NB4 (cell line): ENCODE measurements at regions not wholly inside any gene's neighbourhood (a gene's known extent, or its start where the extent isn't known, plus 50 kb on each side); places are given as distances from the start of the nearest gene placed in this dataset.

Experiments
- MAX ChIP-seq: IDR thresholded peaks from 2 replicates; pipeline ENCODE4 v1.6.1; 2011; ENCODE audit warnings: low read depth, low read length
- MYC ChIP-seq: IDR thresholded peaks from 2 replicates; pipeline ENCODE4 v1.6.1; 2011; ENCODE audit warnings: low read depth, low read length
- POLR2A ChIP-seq: IDR thresholded peaks from 2 replicates; pipeline ENCODE4 v1.6.1; 2011; ENCODE audit warnings: mild to moderate bottlenecking; ENCODE audit not compliant: insufficient read length; ENCODE audit errors: extremely low read depth
- TF ChIP-seq, protein P1 (sequence below): IDR thresholded peaks from one replicate; pipeline ENCODE4 v1.5.1; 2012; ENCODE audit warnings: low read depth, low read length

GRCh38 chr2:220717283-220717682 lies 854.8 kb downstream of the EPHA4 start:
- TF ChIP-seq POLR2A (no peak), MAX (no peak), MYC (no peak)
- TF ChIP-seq, protein P1, sequence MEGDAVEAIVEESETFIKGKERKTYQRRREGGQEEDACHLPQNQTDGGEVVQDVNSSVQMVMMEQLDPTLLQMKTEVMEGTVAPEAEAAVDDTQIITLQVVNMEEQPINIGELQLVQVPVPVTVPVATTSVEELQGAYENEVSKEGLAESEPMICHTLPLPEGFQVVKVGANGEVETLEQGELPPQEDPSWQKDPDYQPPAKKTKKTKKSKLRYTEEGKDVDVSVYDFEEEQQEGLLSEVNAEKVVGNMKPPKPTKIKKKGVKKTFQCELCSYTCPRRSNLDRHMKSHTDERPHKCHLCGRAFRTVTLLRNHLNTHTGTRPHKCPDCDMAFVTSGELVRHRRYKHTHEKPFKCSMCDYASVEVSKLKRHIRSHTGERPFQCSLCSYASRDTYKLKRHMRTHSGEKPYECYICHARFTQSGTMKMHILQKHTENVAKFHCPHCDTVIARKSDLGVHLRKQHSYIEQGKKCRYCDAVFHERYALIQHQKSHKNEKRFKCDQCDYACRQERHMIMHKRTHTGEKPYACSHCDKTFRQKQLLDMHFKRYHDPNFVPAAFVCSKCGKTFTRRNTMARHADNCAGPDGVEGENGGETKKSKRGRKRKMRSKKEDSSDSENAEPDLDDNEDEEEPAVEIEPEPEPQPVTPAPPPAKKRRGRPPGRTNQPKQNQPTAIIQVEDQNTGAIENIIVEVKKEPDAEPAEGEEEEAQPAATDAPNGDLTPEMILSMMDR, result no peak
